ENCODE measurements at regions not wholly inside any gene's neighbourhood (a gene's known extent, or its start where the extent isn't known, plus 50 kb on each side); places are given as distances from the start of the nearest gene placed in this dataset.
A peak's percentile ranks its signal among the peaks of the same experiment; 100 is the strongest.

DNA sequence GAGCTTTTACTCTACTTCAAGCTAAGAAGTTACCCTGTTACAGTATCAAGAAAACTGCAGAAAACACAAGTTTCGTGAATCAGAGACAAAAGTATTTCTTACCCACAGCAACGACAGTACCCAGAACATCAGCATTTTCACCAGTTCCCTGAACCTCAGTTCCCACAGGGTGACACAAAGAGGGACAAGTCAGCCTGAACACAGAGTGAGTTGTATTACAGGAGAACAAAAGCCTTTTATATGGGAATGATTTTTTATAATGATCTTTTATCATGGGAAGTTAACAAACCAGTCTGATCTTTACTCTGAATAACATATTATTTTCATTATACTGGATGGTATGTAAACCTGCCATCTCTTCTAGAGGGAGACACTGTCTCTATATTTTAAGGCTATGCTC, 139.0 kb upstream of the ITGA1 start:
- H3K4me1 Mint-ChIP-seq (ENCODE audit: low read depth): no peaks in the 10 kb centered on the region
- peaks cover 7% of the 10 kb centered on the region; the same call in 1 of the 2 replicates for H3K27me3 Mint-ChIP-seq (ENCODE audit: insufficient read depth)
- no peak overlapping the region for H3K4me3 Mint-ChIP-seq
- no peak overlapping the region for H3K27ac Mint-ChIP-seq
- H3K36me3 Mint-ChIP-seq (ENCODE audit: low read depth): no peaks in the 10 kb centered on the region
- TF ChIP-seq, protein P1, sequence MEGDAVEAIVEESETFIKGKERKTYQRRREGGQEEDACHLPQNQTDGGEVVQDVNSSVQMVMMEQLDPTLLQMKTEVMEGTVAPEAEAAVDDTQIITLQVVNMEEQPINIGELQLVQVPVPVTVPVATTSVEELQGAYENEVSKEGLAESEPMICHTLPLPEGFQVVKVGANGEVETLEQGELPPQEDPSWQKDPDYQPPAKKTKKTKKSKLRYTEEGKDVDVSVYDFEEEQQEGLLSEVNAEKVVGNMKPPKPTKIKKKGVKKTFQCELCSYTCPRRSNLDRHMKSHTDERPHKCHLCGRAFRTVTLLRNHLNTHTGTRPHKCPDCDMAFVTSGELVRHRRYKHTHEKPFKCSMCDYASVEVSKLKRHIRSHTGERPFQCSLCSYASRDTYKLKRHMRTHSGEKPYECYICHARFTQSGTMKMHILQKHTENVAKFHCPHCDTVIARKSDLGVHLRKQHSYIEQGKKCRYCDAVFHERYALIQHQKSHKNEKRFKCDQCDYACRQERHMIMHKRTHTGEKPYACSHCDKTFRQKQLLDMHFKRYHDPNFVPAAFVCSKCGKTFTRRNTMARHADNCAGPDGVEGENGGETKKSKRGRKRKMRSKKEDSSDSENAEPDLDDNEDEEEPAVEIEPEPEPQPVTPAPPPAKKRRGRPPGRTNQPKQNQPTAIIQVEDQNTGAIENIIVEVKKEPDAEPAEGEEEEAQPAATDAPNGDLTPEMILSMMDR (IDR thresholded peaks at IDR 0.05): no peak
- H3K9me3 Mint-ChIP-seq: no peaks in the 10 kb centered on the region
- no peak for DNase-seq

GRCh38 chr5:52655163-52655562, 132.6 kb upstream of the ITGA1 start:
- Mint-ChIP-seq H3K4me1 (ENCODE audit: low read depth) (no peaks in the 10 kb centered on the region), H3K4me3 (no peak overlapping the region), H3K36me3 (ENCODE audit: low read depth) (no peaks in the 10 kb centered on the region), H3K27me3 (ENCODE audit: insufficient read depth) (peaks cover 7% of the 10 kb centered on the region; the same call in 1 of the 2 replicates), H3K9me3 (no peaks in the 10 kb centered on the region), H3K27ac (no peak overlapping the region)
- no peak for DNase-seq
- TF ChIP-seq, protein P1 (IDR thresholded peaks at IDR 0.05): no peak

DNA sequence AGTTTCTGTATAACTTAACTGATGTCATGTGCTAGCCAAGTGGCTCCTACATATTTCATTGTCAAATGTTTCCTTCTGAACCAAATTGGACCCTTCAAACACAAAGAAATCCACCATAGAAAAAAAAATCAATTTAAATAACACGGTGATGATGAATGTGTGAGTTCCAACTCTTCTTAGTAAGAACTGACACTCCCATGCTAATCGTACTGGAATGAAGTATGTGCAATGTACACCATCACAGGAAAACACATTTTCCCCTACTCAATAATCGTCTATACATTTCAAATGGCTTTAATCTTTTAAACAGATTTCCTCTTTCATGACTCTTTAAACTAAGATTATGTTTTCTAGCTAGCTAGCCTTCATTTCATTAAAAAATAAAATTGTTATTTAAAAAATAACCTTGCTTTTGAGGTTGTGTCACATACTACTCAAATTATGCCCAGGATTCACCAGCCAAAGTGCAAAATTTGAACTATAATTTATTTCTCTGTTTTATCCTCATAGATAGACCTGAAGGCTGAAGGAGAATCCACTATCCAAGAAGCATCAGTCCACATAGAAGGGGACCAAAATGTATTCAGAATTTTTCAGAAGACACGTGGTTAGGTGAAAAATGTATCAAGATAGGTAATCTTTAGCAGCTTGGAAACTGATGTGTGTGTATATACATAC, 131.0 kb upstream of the ITGA1 start:
- no peak overlapping the region for H3K4me3 Mint-ChIP-seq
- TF ChIP-seq, protein P1 (IDR thresholded peaks at IDR 0.05): no peak
- H3K4me1 Mint-ChIP-seq (ENCODE audit: low read depth): no peaks in the 10 kb centered on the region
- no peak overlapping the region for H3K27ac Mint-ChIP-seq
- H3K9me3 Mint-ChIP-seq: no peaks in the 10 kb centered on the region
- peaks cover 7% of the 10 kb centered on the region; the same call in 1 of the 2 replicates for H3K27me3 Mint-ChIP-seq (ENCODE audit: insufficient read depth)
- no peak for DNase-seq
- H3K36me3 Mint-ChIP-seq (ENCODE audit: low read depth): no peaks in the 10 kb centered on the region

DNA sequence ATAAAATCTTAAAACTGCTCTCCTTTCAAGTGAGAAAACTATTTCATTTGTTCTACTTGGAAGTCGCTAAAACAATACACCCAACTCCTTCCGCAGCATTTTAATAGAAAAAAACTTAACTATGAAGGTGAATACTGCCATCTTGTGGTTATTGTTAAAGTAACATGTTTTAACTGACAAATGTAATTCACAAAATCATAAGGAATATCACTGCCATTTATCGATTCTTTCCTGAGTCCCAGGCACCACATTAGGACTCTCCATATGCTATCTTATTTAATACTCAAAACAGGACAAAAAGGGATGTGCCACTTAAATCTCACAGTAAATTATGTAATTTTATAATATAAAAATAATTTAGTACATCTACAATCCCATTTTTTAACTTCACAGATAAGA, 130.5 kb upstream of the ITGA1 start:
- TF ChIP-seq, protein P1 (IDR thresholded peaks at IDR 0.05): peak; percentile 88
- Mint-ChIP-seq H3K27ac (no peak overlapping the region), H3K9me3 (no peaks in the 10 kb centered on the region), H3K4me1 (ENCODE audit: low read depth) (no peaks in the 10 kb centered on the region), H3K27me3 (ENCODE audit: insufficient read depth) (peaks cover 7% of the 10 kb centered on the region; the same call in 1 of the 2 replicates), H3K36me3 (ENCODE audit: low read depth) (no peaks in the 10 kb centered on the region), H3K4me3 (no peak overlapping the region)
- peak; percentile 42 for DNase-seq

DNA sequence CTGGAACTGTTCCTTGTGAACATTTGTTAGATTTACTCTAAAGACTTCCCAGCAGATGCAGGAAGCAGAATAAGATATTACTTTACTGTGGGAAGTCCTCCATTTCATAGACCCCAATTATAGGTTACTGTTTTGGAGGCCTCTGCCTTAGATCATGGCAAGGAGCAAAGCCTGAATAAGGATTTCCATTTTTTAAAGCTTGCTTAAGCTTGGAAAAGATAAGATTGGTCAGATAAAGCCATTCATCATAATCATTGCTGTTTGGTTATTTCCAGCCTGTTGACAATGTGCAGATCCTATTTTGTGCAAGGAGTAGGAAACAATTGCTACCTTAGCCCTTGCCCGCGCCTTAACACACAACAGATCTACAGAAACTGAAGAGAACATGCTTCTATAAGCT, 129.5 kb upstream of the ITGA1 start:
- TF ChIP-seq, protein P1 (IDR thresholded peaks at IDR 0.05): no peak
- no peaks in the 10 kb centered on the region for H3K4me1 Mint-ChIP-seq (ENCODE audit: low read depth)
- no peak overlapping the region for H3K27ac Mint-ChIP-seq
- H3K27me3 Mint-ChIP-seq (ENCODE audit: insufficient read depth): peaks cover 3% of the 10 kb centered on the region
- H3K9me3 Mint-ChIP-seq: no peaks in the 10 kb centered on the region
- no peaks in the 10 kb centered on the region for H3K36me3 Mint-ChIP-seq (ENCODE audit: low read depth)
- no peak for DNase-seq
- H3K4me3 Mint-ChIP-seq: no peak overlapping the region
